KG1 (cell line): ENCODE measurements at regions not wholly inside any gene's neighbourhood (a gene's known extent, or its start where the extent isn't known, plus 50 kb on each side); places are given as distances from the start of the nearest gene placed in this dataset.
"Not testable (repeated sequence)": the region's sequence is repeated elsewhere in the genome, so short reads cannot be mapped to it uniquely, and the experiment has no call there.

Source experiments
- DNase-seq: peaks from one replicate; lab custom pipeline; 2025; lab: John Stamatoyannopoulos, UW

DNA sequence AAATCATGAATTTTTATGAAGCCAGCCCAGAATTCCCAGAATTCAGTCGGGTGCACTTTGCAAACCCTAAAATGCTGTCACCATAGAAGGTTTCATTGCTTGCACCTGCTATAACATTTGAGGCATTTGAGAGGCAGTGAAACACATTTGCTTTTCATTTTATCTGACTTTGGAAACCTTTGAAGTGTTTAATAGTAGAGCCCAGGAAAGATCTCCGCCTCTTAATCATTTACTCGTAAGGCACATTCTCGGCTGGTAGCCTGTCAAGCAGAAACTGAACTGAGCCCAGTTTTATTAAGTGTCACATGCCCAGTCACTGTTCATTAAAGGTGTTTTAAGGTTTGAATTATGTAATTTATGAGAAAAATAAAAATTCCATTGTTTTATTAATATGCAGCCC, 247.6 kb downstream of the EMX2 start:
- DNase-seq = no peak

DNA sequence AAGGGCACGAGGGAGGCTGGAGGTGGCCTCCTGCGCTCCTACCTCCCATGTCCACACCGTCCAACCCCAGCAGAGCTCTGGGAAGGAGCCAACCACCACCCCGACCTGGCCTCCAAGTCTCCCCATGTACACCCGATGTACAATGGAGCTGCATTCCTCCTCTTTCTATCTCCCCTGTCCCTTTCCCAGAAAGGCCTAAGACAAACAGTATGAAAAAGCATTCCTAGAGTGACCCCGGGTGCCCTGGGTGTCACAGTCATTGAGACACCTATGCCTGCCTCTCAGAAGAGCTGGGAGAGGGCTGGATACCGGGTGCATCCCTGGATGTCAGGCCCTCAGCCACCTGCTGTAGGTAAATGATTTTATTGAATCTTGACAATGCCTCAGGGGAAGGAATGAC, 248.1 kb downstream of the EMX2 start:
- DNase-seq = no peak

GRCh38 chr10:117792214-117792613, 249.7 kb downstream of the EMX2 start:
- DNase-seq = no peak

- DNase-seq = no peak
Measured at GRCh38 chr10:117796130-117796745, 250.5 kb downstream of the RAB11FIP2 start.

DNA sequence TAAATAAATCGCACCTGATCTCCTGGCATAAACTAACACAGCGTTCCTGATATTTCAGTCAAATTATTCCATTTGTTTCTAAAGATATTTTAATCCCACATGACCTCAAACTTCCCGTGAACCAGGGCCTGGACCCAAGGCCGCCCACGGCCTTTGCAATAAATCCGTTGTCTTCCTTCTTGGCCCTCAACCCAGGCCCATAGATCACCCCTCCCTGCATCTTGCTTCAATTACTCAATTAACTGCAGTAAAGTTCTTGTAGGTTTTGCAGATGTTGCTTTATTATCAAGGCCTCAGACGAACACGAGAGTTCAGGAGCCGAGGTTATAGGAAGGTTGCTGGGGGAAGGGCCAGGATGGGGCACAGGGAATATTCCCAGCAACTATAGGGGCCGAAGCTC, 249.4 kb downstream of the RAB11FIP2 start:
- DNase-seq = no peak

GRCh38 chr10:117801691-117802090, 245.1 kb downstream of the RAB11FIP2 start:
- DNase-seq = no peak

DNA sequence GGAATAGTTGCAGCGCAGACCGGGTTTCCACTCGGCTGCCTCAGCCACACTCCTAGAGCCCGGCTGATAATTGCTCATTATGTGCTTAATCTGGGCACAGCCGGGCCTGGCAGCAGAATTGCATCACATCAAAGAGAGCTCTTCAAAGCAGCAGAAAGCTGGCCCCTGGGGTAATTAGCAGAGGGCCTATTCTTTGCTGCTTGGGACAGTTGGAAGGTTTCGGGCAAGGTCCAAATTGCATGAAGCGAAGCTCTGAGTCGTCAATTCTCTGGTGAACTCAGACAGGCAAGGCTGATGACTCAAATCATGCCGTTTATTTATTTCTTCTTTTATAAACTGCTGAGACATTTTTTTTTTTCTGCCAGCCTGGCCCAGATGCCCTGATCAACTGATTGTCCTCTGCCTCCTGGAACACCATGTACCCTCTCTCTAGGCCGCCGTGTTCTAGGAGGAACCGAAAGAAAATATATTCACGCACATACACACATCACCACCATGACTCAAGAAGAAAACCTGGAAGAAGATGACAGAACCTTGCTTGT, 242.2 kb downstream of the RAB11FIP2 start:
- DNase-seq = no peak

DNA sequence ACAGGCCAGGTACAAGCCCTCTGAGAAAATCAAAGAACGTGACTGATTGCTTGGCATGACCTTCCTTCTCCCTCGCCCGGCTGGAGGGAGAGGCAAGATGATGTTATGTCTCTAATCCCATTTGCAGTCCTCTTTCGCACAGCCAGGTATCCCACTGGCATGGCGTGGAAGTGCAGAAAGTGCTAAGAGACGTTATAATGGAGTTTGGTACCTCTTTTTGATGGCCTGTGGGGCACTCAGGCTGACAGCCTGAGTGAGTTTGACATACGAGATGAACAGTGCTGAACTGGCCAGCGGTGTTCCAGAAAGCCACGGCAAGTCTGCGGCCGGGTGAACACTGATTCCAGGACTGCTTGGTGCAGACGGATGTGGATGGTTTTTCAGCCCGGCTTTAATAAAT, 241.6 kb downstream of the RAB11FIP2 start:
- no peak for DNase-seq

GRCh38 chr10:117807441-117807840, 239.3 kb downstream of the RAB11FIP2 start:
- DNase-seq = no peak

DNA sequence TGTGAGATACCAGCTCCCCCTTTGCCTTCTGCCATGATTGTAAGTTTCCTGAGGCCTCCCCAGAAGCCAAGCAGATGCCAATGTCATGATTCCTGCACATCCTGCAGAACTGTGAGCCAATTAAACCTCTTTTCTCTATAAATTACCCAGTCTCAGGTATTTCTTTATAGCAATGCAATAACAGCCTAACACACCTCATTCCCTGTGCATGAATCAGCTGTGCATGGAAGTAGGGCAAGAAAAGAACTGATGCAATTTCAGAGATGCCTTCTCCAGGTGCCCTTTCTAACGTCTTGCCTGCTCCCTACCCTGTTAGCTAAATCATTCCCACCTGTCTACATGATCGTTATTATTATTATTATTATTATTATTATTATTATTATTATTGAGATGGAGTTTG, 230.9 kb downstream of the RAB11FIP2 start:
- DNase-seq = not testable (repeated sequence)

DNA sequence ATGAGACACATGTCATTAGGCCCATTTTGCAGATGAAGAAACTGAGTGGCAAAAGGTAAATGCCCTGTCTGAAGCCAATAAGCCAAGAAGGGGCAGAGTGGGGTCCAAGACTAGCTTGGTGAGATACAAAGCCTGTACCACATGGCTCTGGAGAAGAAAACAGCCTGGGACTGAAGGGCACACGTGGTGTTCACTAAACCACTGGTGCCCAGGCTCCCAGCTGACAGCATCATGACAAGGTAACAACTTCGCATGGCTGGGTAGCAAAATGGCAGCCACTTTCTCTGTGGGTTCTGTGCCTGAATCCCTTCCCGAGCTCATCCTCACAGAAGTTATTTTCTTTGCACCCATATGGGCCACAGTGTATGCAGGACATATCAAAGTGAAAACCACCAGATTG, 229.6 kb downstream of the RAB11FIP2 start:
- no peak for DNase-seq

GRCh38 chr10:117818721-117819120, 228.0 kb downstream of the RAB11FIP2 start:
- DNase-seq = no peak

DNA sequence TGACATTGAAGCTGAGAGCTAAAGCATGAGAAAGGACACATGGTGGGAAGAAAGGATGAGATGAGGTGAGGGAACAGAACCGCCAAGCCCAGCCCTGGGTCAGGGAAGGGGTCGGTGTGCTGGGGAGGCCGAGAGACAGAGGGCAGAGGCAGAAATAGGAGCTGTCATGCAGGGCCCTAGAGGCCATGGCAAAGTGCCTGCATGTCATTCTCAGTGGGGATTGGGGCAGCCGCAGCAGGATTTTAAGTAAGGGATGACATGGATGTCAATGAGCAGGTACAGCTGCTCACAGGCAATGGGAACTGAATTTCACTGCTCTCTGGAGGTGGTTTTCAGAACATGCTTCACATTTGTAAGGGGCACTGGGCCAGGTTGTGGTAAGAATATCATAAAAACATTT, 227.4 kb downstream of the RAB11FIP2 start:
- no peak for DNase-seq

DNA sequence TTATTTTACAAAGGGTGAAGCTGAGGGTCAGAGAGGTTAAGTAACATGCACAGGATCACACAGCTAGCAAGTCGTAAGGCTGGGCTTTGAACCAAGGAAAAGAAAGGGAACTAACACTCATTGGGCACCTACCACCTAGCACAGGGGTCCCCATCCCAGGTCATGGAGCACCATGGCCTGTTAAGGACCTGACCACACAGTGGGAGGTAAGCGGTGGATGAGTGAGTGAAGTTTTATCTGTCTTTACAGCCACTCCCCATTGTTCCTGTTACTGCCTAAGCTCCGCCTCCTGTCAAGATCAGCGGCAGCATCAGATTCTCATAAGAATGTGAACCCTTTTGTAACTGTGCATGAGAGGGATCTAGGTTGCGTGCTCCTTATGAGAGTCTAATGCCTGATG, 222.8 kb downstream of the RAB11FIP2 start:
- no peak for DNase-seq

DNA sequence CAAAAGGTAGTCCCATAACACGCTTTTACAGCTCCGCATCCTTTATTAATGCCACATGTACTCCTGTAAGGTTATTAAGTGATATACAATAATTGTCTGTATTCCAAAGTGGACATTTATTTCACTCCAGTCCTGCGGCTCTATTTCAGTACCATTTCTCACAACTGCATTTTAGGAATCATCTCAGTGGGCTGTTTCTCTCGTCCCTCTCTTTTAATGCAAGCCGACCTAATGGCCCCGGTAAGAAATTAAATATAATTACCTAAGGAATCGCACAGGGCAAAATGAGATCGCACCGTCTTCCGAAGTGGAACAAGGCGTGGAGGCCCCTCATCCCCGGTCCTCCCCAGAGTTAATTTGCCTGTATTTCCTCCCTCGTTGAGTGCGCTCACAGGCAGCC, 216.5 kb downstream of the RAB11FIP2 start:
- DNase-seq = no peak

DNA sequence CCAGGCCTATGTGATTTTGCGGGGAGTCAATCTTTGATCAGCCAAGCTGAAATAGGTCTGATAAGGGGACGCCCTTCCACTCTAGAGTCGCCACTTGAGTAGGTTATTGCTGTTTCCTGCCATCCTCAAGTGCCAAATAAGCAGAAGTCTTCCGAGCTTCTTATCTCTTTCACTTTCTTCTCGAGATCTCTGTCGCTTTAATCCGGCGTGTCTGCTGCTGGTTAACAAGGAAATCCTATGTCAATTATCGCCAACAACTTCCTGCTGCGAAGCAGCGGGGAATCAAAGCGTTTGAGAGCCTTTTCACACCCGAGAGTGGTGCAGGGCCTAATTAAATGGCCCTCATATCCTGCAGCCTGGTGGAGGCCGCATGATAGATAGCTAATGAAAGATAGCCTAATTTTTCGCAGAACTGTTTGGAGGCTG, 215.9 kb downstream of the RAB11FIP2 start:
- no peak for DNase-seq

DNA sequence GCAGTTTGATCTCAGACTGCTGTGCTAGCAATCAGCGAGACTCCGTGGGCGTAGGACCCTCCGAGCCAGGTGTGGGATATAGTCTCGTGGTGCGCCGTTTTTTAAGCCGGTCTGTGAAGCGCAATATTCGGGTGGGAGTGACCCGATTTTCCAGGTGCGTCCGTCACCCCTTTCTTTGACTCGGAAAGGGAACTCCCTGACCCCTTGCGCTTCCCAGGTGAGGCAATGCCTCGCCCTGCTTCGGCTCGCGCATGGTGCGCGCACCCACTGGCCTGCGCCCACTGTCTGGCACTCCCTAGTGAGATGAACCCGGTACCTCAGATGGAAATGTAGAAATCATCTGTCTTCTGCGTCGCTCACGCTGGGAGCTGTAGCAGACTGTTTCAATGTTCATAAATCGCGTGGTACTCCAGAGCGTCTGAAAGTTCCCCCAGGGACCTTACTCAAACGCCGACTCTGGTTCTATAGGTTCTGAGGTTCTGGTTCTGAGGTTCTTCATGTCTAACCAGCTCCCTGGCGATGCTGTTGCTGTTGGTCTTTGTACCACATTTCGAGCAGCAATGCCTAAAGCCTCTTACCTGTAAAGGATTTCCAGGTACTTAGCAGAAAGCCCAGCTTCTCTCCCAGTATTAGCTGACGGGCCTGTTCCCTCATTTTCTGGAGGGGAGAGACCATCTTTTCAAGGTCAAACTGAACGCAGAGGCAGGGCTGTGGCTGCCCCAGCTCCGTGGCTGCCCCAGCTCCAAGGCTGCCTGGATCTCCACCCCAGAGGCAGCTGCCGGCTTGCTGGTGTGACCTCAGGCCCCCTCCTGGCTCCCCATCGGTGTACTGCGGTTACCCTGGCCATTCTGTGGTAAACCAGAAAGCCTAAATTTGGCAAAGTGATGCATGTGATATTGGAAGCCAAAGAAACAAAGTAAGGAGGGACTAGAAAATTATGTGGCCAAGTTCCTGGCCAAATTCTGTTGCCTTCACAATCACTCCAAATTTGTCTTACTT, 207.9 kb downstream of the RAB11FIP2 start:
- DNase-seq = not testable (repeated sequence)

GRCh38 chr10:117856426-117856825, 190.3 kb downstream of the RAB11FIP2 start:
- not testable (repeated sequence) for DNase-seq

DNA sequence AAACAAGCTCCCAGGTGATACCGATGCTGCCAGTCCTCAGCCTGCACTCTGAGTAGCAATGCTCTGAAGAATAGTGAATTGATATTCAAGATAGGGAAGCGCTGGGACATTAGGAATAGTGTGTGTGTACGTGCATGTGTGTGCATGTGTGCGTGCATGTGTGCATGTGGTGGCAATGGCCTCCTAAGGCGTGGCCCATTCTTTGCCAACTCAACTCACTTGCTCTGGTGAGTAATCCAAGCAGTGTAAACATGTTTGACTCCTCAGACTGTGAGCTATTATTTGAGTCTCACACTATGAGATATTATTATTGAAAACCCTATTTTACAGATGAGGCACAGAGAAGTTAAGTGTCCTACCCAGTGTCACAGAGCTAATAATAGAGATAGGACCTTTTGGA, 186.6 kb downstream of the RAB11FIP2 start:
- DNase-seq = no peak

- peak; percentile 12 for DNase-seq
Measured at GRCh38 chr10:117860823-117861222, 185.9 kb downstream of the RAB11FIP2 start.

DNA sequence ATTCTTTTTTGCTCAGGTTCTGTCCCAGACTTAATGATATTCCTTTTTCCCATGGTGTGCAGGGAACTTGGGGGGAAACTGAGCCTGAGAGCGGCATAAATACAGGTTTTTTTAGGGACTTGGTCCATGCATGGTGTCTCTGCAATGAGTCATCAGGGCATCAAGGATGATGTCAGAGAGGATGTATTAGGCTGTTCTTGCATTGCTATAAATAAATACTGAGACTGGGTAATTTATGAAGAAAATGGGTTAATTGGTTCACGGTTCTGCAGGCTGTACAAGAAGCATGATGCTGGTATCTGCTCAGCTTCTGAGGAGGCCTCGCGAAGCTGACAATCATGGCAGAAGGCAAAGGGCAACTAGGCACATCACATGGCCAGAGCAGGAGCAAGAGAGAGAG, 185.4 kb downstream of the RAB11FIP2 start:
- DNase-seq = no peak

- no peak for DNase-seq
Measured at GRCh38 chr10:117863771-117864170, 183.0 kb downstream of the RAB11FIP2 start.

DNA sequence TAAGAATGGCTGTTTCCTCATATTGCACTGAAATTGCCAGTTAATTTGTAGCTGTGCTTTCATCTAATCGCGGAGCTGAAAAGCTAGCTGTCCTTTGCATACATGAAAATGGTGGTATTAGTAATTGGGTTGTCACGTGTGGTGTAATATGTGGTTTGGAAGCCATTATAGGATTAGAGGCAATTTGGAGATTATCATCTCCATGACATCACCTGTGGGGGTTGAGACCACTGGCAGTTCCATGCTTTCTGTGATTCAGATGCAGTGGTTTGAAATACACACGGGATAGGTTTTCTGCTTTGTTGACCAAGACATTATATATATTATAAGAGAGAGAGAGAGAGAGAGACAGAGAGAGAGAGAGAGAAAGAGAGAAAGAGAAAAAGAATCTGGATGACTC, 180.8 kb downstream of the RAB11FIP2 start:
- no peak for DNase-seq
